DND-41 (cell line): ENCODE measurements at regions not wholly inside any gene's neighbourhood (a gene's known extent, or its start where the extent isn't known, plus 50 kb on each side); places are given as distances from the start of the nearest gene placed in this dataset.

Experiments
- ATAC-seq: fragments of 200-7000 bp; cut with Tn5 transposase; 3 replicates; pipeline ENCODE4 v1.9.1; 2021; ENCODE audit warnings: low read depth; ENCODE audit not compliant: insufficient read depth
- DNase-seq: peaks from one replicate; pipeline ENCODE4 v3.0.0-alpha.2; 2020
- H2AFZ ChIP-seq: 2 replicates; pipeline ENCODE4 v1.6.0; 2012; ENCODE audit warnings: low read depth, low read length
- H3K27ac ChIP-seq: 2 replicates; pipeline ENCODE4 v1.5.1; 2012; ENCODE audit warnings: low read length, inconsistent platforms
- H3K27me3 ChIP-seq: fragments of 200-600 bp; sonication (generic); 2 replicates; pipeline ENCODE4 v1.6.0; 2012; ENCODE audit warnings: low read length, mild to moderate bottlenecking, inconsistent platforms; ENCODE audit not compliant: insufficient read depth, poor library complexity
- H3K36me3 ChIP-seq: 2 replicates; pipeline ENCODE4 v1.5.1; 2012; ENCODE audit warnings: low read length, inconsistent platforms; ENCODE audit not compliant: insufficient read depth
- H3K4me1 ChIP-seq: 2 replicates; pipeline ENCODE4 v1.5.1; 2012; ENCODE audit warnings: mild to moderate bottlenecking, low read length; ENCODE audit not compliant: insufficient read depth
- H3K4me2 ChIP-seq: 2 replicates; pipeline ENCODE4 v1.6.0; 2012; ENCODE audit warnings: mild to moderate bottlenecking, moderate library complexity, low read length, inconsistent platforms; ENCODE audit not compliant: insufficient read depth
- H3K4me3 ChIP-seq, 2 experiments: fragments of 200-600 bp in 1 of 2; shearing (Covaris generic) in 1 of 2; 2 replicates each; pipeline ENCODE4 v1.5.1; 2012 to 2016; ENCODE audit warnings: inconsistent platforms in 2 of 2, low read length in 2 of 2, mild to moderate bottlenecking in 2 of 2, low read depth in 1 of 2, moderate library complexity in 1 of 2
- H3K79me2 ChIP-seq: 2 replicates; pipeline ENCODE4 v1.6.0; 2012; ENCODE audit warnings: low read length, inconsistent platforms; ENCODE audit not compliant: insufficient read depth
- H3K9ac ChIP-seq: 2 replicates; pipeline ENCODE4 v1.6.0; 2012; ENCODE audit warnings: low read depth, mild to moderate bottlenecking, inconsistent platforms, low read length, moderate library complexity
- H3K9me3 ChIP-seq: 2 replicates; pipeline ENCODE4 v1.5.1; 2012; ENCODE audit warnings: low read length, moderate library complexity, mild to moderate bottlenecking, inconsistent platforms; ENCODE audit not compliant: insufficient read depth, severe bottlenecking
- H4K20me1 ChIP-seq: 2 replicates; pipeline ENCODE4 v1.6.0; 2012; ENCODE audit warnings: low read length; ENCODE audit not compliant: insufficient read depth
- CTCF ChIP-seq: IDR thresholded peaks from 2 replicates; pipeline ENCODE4 v1.5.1; 2012; ENCODE audit warnings: borderline replicate concordance, low read length, moderate library complexity, mild to moderate bottlenecking; ENCODE audit not compliant: poor library complexity, severe bottlenecking; ENCODE audit errors: extremely low read depth
- EZH2 ChIP-seq: IDR thresholded peaks from 3 replicates; pipeline ENCODE4 v1.6.1; 2012; ENCODE audit warnings: borderline replicate concordance, low read depth, mild to moderate bottlenecking, moderate library complexity, low read length, inconsistent platforms; ENCODE audit not compliant: severe bottlenecking

- H3K36me3 ChIP-seq = no peaks in the 10 kb centered on the region
- no peaks in the 10 kb centered on the region for H3K4me1 ChIP-seq
- H3K79me2 ChIP-seq = no peaks in the 10 kb centered on the region
- ATAC-seq (no peak), DNase-seq (no peak)
- no peak overlapping the region for H3K4me3 ChIP-seq
- no peaks in the 10 kb centered on the region for H4K20me1 ChIP-seq
- TF ChIP-seq CTCF (no peak), EZH2 (no peak)
- H3K27me3 ChIP-seq = peaks cover 5% of the 10 kb centered on the region
- no peak overlapping the region for H3K4me2 ChIP-seq
- no peak overlapping the region for H3K9ac ChIP-seq
- H3K27ac ChIP-seq = no peak overlapping the region
- H2AFZ ChIP-seq = no peak overlapping the region
- H3K9me3 ChIP-seq = no peaks in the 10 kb centered on the region
Observed at GRCh38 chr2:175807031-175807873, 194.8 kb downstream of the LNPK start.

GRCh38 chr2:175806570-175806969 lies 195.5 kb downstream of the LNPK start:
- peaks cover 5% of the 10 kb centered on the region for H3K27me3 ChIP-seq
- no peak overlapping the region for H3K27ac ChIP-seq
- H3K4me3 ChIP-seq = no peak overlapping the region
- no peaks in the 10 kb centered on the region for H4K20me1 ChIP-seq
- H3K79me2 ChIP-seq = no peaks in the 10 kb centered on the region
- no peak overlapping the region for H2AFZ ChIP-seq
- ATAC-seq (no peak), DNase-seq (no peak)
- no peak overlapping the region for H3K9ac ChIP-seq
- no peak overlapping the region for H3K4me2 ChIP-seq
- no peaks in the 10 kb centered on the region for H3K36me3 ChIP-seq
- H3K4me1 ChIP-seq = no peaks in the 10 kb centered on the region
- no peaks in the 10 kb centered on the region for H3K9me3 ChIP-seq
- TF ChIP-seq EZH2 (no peak), CTCF (no peak)

- no peak overlapping the region for H2AFZ ChIP-seq
- no peaks in the 10 kb centered on the region for H3K36me3 ChIP-seq
- TF ChIP-seq EZH2 = no peak
- no peak for TF ChIP-seq CTCF
- no peak overlapping the region for H3K4me3 ChIP-seq
- no peak overlapping the region for H3K27ac ChIP-seq
- no peaks in the 10 kb centered on the region for H3K4me1 ChIP-seq
- no peak overlapping the region for H3K4me2 ChIP-seq
- H3K79me2 ChIP-seq = no peaks in the 10 kb centered on the region
- ATAC-seq = no peak
- no peaks in the 10 kb centered on the region for H3K9me3 ChIP-seq
- DNase-seq = no peak
- peaks cover 3% of the 10 kb centered on the region for H3K27me3 ChIP-seq
- no peaks in the 10 kb centered on the region for H4K20me1 ChIP-seq
- H3K9ac ChIP-seq = no peak overlapping the region
Observed at GRCh38 chr2:175806125-175806490, 196.0 kb downstream of the LNPK start.
